ENCODE measurements at regions not wholly inside any gene's neighbourhood (a gene's known extent, or its start where the extent isn't known, plus 50 kb on each side); places are given as distances from the start of the nearest gene placed in this dataset.

- TF ChIP-seq USF2 (IDR thresholded peaks at IDR 0.05; ENCODE audit: borderline replicate concordance, low read depth, low read length) (no peak), EZH2phosphoT487 (IDR thresholded peaks at IDR 0.05; ENCODE audit: borderline replicate concordance, low read depth) (no peak), MAX (IDR thresholded peaks at IDR 0.05; ENCODE audit: low read depth) (no peak), SMC3 (IDR thresholded peaks at IDR 0.05; ENCODE audit: low read depth, low read length) (no peak), YY1 (IDR thresholded peaks at IDR 0.05; ENCODE audit: low read depth) (no peak)
Observed at GRCh38 chr19:31960474-31960873, 384.9 kb upstream of the ZNF507 start (continued).

GRCh38 chr19:31961191-31961590 lies 384.2 kb upstream of the ZNF507 start:
- POLR2A ChIA-PET: no interaction called here
- no peak overlapping the region for H3K9ac ChIP-seq
- H3K4me3 ChIP-seq (ENCODE audit: low read depth in 2 of 2, low read length in 1 of 2): no peak overlapping the region
- H3K9me3 ChIP-seq: peaks cover 5% of the 10 kb centered on the region; the same call in 1 of the 2 replicates
- no peak for DNase-seq
- no peak for TF ChIP-seq NRF1 (IDR thresholded peaks at IDR 0.05; ENCODE audit: low read depth, low read length)
- TF ChIP-seq TEAD4 (IDR thresholded peaks at IDR 0.05; ENCODE audit: borderline replicate concordance, insufficient read depth): no peak
- TF ChIP-seq PBX3 (IDR thresholded peaks at IDR 0.05): no peak
- no peak for TF ChIP-seq USF1 (IDR thresholded peaks at IDR 0.05; ENCODE audit: borderline replicate concordance, low read depth)
- TF ChIP-seq IRF3 (IDR thresholded peaks at IDR 0.05; ENCODE audit: low read depth, low read length): no peak
- TF ChIP-seq RCOR1 (IDR thresholded peaks at IDR 0.05; ENCODE audit: low read length): no peak
- TF ChIP-seq EZH2phosphoT487 (IDR thresholded peaks at IDR 0.05; ENCODE audit: borderline replicate concordance, low read depth): no peak
- no peak for TF ChIP-seq FOXM1 (IDR thresholded peaks at IDR 0.05; ENCODE audit: low read depth)
- no peak for TF ChIP-seq NFIC (IDR thresholded peaks at IDR 0.05; ENCODE audit: borderline replicate concordance)
- no peak for TF ChIP-seq RXRA (IDR thresholded peaks at IDR 0.05; ENCODE audit: borderline replicate concordance, low read depth)
- no peaks in the 10 kb centered on the region for H4K20me1 ChIP-seq (ENCODE audit: insufficient read depth)
- no peak overlapping the region for H3K27ac ChIP-seq (ENCODE audit: low read depth in 2 of 2, low read length in 1 of 2)
- no peaks in the 10 kb centered on the region for H3F3A ChIP-seq (replicated peaks; ENCODE audit: insufficient read depth)
- H3K27me3 ChIP-seq (ENCODE audit: insufficient read depth): no peaks in the 10 kb centered on the region
- H3K4me1 ChIP-seq (ENCODE audit: control insufficient read depth in 1 of 2, insufficient read depth in 2 of 2, low read depth in 1 of 2, low read length in 1 of 2): no peaks in the 10 kb centered on the region
- no peaks in the 10 kb centered on the region for H3K36me3 ChIP-seq (replicated peaks in 1 of 2; ENCODE audit: control insufficient read depth in 1 of 2, insufficient read depth in 2 of 2, low read length in 1 of 2)
- no peak overlapping the region for H2AFZ ChIP-seq (ENCODE audit: low read depth)
- WGBS (ENCODE audit: low lambda C conversion rate): 21% methylated on average over 4 of the region's 4 CpGs
- no peaks in the 10 kb centered on the region for H3K9me2 ChIP-seq
- H3K4me2 ChIP-seq: no peak overlapping the region
- H3K79me2 ChIP-seq (ENCODE audit: insufficient read depth): no peaks in the 10 kb centered on the region
- CTCF ChIA-PET: interaction anchor here (1.0 kb wide), 1 partner anchor 19 kb away, joined by 3 read pairs; no protein-coding TSS in a partner anchor

Data from SK-N-SH (cell line).